ENCODE measurements at regions not wholly inside any gene's neighbourhood (a gene's known extent, or its start where the extent isn't known, plus 50 kb on each side); places are given as distances from the start of the nearest gene placed in this dataset.
A peak's percentile ranks its signal among the peaks of the same experiment; 100 is the strongest.

- Histone ChIP-seq H3K4me1 (ENCODE audit: low read length) (no peaks in the 10 kb centered on the region), H3K27ac (ENCODE audit: low read length) (no peak overlapping the region), H3K9me2 (replicated peaks; ENCODE audit: insufficient read depth, low read length) (no peaks in the 10 kb centered on the region), H4K20me1 (ENCODE audit: insufficient read depth, low read length) (no peaks in the 10 kb centered on the region), H3K4me3 (ENCODE audit: low read length) (no peak overlapping the region), H3K9me3 (replicated peaks; ENCODE audit: insufficient read depth, low read length) (no peaks in the 10 kb centered on the region), H3K79me2 (ENCODE audit: low read length) (no peaks in the 10 kb centered on the region), H3K36me3 (replicated peaks; ENCODE audit: insufficient read depth, low read length) (no peaks in the 10 kb centered on the region), H3K4me2 (ENCODE audit: low read depth, low read length) (no peak overlapping the region), H3K27me3 (replicated peaks; ENCODE audit: insufficient read depth, low read length) (no peaks in the 10 kb centered on the region), H2AFZ (ENCODE audit: low read length) (no peak overlapping the region), H3K9ac (ENCODE audit: low read length) (no peak overlapping the region), H3F3A (ENCODE audit: insufficient read depth, low read length) (no peaks in the 10 kb centered on the region)
- no peak for DNase-seq
- TF ChIP-seq EZH2phosphoT487 (IDR thresholded peaks at IDR 0.05; ENCODE audit: low read length) (no peak), EZH2 (optimal IDR thresholded peaks at IDR 0.05; ENCODE audit: low read depth, low read length) (no peak), CTCF (IDR thresholded peaks at IDR 0.05; ENCODE audit: low read length) (no peak)
Measured at GRCh38 chr21:25324666-25325065, 282.6 kb downstream of the MRPL39 start.

GRCh38 chr21:25323356-25323949 is 283.8 kb downstream of the MRPL39 start:
- Histone ChIP-seq H3K4me3 (ENCODE audit: low read length) (no peak overlapping the region), H3K9ac (ENCODE audit: low read length) (no peak overlapping the region), H3K4me2 (ENCODE audit: low read depth, low read length) (no peak overlapping the region), H4K20me1 (ENCODE audit: insufficient read depth, low read length) (no peaks in the 10 kb centered on the region), H2AFZ (ENCODE audit: low read length) (0 out of 2 replicates have a peak overlapping the region, but pooled peaks have one; percentile 17), H3K4me1 (ENCODE audit: low read length) (no peaks in the 10 kb centered on the region), H3K9me2 (replicated peaks; ENCODE audit: insufficient read depth, low read length) (no peaks in the 10 kb centered on the region), H3K27me3 (replicated peaks; ENCODE audit: insufficient read depth, low read length) (no peaks in the 10 kb centered on the region), H3K36me3 (replicated peaks; ENCODE audit: insufficient read depth, low read length) (no peaks in the 10 kb centered on the region), H3F3A (ENCODE audit: insufficient read depth, low read length) (no peaks in the 10 kb centered on the region), H3K27ac (ENCODE audit: low read length) (no peak overlapping the region), H3K9me3 (replicated peaks; ENCODE audit: insufficient read depth, low read length) (no peaks in the 10 kb centered on the region), H3K79me2 (ENCODE audit: low read length) (no peaks in the 10 kb centered on the region)
- TF ChIP-seq EZH2phosphoT487 (IDR thresholded peaks at IDR 0.05; ENCODE audit: low read length) (no peak), EZH2 (optimal IDR thresholded peaks at IDR 0.05; ENCODE audit: low read depth, low read length) (no peak), CTCF (IDR thresholded peaks at IDR 0.05; ENCODE audit: low read length) (no peak)
- no peak for DNase-seq

DNA sequence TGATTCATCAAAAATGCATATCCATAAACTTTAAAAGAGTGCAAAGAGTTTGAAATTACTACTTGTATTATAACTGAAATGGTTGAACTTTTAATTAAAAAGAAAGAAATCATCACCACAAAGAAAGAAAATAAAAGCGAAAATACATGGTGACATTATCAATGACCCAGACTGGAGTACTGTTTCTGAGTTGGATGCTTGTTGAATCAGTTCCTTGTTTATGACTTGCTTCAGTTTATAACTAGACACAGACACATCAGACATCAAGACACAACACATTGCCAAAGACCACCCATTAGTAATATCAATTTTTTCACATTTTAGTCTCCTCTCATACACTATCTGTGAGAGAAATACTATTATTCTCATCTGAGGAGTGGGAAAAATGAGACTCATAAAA is 293.0 kb downstream of the MRPL39 start:
- Histone ChIP-seq H3F3A (ENCODE audit: insufficient read depth, low read length) (no peaks in the 10 kb centered on the region), H3K79me2 (ENCODE audit: low read length) (no peaks in the 10 kb centered on the region), H3K27ac (ENCODE audit: low read length) (no peak overlapping the region), H3K9me2 (replicated peaks; ENCODE audit: insufficient read depth, low read length) (no peaks in the 10 kb centered on the region), H3K36me3 (replicated peaks; ENCODE audit: insufficient read depth, low read length) (no peaks in the 10 kb centered on the region), H3K9ac (ENCODE audit: low read length) (no peak overlapping the region), H3K4me1 (ENCODE audit: low read length) (no peaks in the 10 kb centered on the region), H3K27me3 (replicated peaks; ENCODE audit: insufficient read depth, low read length) (no peaks in the 10 kb centered on the region), H2AFZ (ENCODE audit: low read length) (peak overlapping the region; percentile 58; the same call in 1 of the 2 replicates), H3K4me2 (ENCODE audit: low read depth, low read length) (peak overlapping the region; percentile 58; the same call in 1 of the 2 replicates), H3K9me3 (replicated peaks; ENCODE audit: insufficient read depth, low read length) (no peaks in the 10 kb centered on the region), H3K4me3 (ENCODE audit: low read length) (0 out of 2 replicates have a peak overlapping the region, but pooled peaks have one; percentile 38), H4K20me1 (ENCODE audit: insufficient read depth, low read length) (no peaks in the 10 kb centered on the region)
- DNase-seq = no peak
- TF ChIP-seq CTCF (IDR thresholded peaks at IDR 0.05; ENCODE audit: low read length) (no peak), EZH2phosphoT487 (IDR thresholded peaks at IDR 0.05; ENCODE audit: low read length) (no peak), EZH2 (optimal IDR thresholded peaks at IDR 0.05; ENCODE audit: low read depth, low read length) (no peak)
